HG02759 (cell line): ENCODE measurements at regions not wholly inside any gene's neighbourhood (a gene's known extent, or its start where the extent isn't known, plus 50 kb on each side); places are given as distances from the start of the nearest gene placed in this dataset.

Source experiments
- ATAC-seq: cut with Tn5 transposase; IDR thresholded peaks from one replicate; pipeline ENCODE4 v1.9.1; 2021; ENCODE audit warnings: mild to moderate bottlenecking, moderate library complexity; ENCODE audit not compliant: unreplicated experiment

DNA sequence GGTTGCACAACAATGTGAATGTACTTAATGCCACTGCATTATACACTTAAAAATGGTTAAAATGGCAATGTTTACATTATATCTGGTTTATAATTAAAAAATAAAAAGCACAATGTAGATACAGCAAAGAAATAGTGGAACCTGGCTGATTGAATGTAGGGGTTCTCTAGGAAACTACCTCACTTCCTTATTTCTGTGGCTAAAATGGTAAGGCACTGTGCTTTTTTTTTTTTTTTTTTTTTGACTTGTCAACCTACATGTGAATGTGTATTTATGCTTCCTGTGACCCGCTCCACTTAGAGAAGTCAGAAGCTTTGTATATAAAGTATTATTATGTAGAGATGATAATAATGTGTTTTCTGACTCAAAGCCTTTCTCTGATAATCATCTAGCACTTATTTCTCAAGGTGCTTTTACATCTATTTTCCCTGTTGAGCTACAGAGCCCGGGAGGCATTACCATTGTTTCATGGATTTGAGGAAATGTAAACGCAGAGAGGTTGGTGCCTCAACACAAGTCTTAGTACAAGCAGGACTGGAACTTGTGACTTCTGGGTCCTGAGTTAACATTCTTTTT lies 55.0 kb downstream of the SOX4 start:
- no peak for ATAC-seq

- no peak for ATAC-seq
These were observed 59.8 kb downstream of the SOX4 start for GRCh38 chr6:21653323-21653722.

DNA sequence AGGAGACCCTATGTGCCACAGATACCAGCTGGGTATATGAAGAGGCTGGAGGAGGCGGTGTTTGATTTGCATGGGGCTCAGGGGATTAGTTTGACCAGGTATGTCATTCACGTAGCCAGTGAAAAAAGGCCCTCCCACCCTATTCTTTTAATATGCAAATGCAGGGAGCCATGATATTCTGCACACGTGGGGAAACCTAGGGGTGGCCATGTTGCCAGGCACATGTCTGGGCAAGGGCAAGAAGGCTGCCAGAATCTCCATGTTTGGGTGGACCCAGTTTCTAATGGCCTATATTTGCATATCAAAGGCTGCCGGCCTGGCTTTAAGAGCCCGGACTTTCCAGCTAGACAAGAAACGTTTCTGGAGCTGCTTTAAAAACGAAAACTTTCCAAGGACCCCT lies 60.4 kb downstream of the SOX4 start:
- ATAC-seq: no peak

- ATAC-seq: no peak
These were observed 60.8 kb downstream of the SOX4 start for GRCh38 chr6:21654361-21654760.

- ATAC-seq: no peak
These were observed 70.4 kb downstream of the SOX4 start for GRCh38 chr6:21663966-21664313.

DNA sequence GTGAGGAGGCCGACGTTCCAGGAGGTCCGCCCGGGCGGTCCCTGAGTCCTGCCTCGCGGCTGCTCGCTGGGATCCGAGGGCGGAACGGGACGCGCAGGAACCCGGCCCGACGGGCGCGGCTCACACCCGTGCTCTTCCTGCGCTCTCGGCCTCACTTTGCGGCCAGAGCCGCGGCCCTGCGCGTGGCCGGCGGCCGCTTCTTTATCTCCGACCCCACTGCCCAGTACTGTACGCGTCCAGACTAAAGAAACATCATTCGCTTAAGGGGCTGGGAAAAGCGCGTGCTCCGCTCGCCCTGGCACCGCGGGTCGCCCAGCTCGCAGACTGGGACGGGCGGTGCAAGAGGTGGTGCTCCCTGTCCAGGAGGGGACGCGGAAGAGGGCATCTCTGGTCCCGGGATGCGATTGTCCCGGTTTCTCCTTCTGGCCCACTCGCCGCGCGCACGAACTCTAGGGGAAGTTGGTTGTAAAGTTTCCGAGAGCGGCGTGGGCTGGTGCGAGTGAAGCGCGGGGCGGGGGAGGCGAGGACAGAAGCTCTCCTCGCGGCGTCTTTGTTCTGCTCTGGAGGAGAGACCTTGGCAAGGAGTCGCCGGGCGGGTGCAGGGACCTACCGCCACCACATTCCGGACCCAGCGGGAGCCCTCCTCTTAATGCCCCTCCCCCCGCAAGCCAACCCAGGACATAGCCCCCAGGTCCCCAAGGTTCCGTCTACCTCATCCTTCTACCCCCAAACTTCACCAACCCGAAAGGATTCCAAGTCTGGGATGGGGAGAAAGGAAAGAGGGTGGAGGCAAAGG lies 71.0 kb downstream of the SOX4 start:
- ATAC-seq: no peak

DNA sequence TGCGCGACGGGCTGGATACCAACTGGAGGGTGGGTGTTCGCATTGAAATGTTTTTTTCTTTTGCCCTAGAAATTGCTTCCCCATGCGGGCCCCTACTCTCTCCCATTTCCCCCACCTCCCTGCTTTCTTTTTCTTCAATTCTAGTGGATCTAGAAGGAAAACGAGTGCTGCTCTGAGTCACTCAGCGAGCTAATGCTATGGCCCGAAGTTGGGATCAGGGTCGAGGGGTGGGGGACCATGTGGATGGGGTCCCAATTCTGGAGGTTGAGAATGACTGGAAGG lies 71.5 kb downstream of the SOX4 start:
- no peak for ATAC-seq

DNA sequence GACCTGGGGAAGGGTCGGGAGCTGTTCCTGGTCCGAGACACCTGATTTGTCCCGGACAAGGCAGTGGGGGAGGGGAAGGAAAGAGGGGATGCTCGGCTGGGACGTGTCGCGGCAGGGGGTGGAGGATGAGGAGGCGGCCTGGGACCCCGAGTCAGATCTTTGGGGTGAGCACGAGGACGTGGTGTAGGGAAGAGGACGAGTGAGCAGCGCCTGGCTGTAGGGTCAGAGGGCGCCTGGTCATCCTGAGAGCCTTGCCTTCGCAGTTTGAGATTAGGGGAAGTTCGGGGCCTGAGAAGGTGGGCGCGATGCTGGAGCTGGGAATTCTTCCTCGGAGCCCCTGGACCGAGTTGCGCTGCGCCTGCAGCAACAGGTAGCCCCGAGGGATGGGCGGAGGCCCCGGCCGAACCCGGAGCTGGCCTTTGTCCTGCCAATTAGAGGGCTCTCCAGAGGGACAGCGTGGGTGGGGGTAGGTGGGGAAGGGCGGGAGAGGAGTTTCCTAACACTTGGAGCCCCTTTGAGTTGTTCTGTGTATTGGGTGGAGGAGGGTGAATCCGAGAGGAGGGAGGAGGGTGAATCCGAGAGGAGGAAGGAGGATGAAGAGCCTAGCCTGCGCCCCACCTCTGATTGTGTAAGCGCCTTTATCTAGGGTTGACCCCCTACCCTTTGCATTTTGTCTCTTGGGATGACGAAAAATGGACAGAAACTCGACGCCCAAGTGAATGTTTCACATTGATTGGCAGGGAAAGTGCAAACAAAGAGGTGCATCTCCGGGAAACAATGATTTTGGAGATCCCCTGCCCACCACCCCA lies 72.0 kb downstream of the SOX4 start:
- ATAC-seq: no peak

DNA sequence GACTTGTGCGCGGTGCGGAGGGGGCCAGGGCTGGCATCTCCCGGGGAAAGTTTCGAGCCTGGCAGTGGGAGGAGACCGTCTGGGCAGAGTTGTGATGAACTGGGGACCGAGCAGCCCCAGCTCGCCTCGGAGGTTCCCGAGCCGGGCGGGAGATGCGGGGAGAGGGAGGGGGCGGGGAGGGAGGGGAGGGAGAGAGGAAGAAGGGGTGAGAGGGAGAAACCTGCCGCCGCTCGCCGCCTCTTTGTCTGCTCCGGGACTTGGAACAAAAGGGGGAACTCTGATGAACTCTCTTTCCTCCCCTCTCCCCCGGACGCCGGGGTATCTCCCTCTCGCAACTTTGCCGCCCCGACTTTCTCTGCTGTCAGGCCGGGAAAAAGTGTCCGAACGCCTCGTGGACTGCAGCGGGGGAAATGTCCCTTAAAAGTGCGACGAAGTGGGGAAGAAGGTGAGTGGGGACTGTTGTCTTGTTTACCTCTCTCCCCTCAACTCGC lies 72.7 kb downstream of the SOX4 start:
- no peak for ATAC-seq

- ATAC-seq: no peak
These were observed 73.5 kb downstream of the SOX4 start for GRCh38 chr6:21666853-21667681.

DNA sequence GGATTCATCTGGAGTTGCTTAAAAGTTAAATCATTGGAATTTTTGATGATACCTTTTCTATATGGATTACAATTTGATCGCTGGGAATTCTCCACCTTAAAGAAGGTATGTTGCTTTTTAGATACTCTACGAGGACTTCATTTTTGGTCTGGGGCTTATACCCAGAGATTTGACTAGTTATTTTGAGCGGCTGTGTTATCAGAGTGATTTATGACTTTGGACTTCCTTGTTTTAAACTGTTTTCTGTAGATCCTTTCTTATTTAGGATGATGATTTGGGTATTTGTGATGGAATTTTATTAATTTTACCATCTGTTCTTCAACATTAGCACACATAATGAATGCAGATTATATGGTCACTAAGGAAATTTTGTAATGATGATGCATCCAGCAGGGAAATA lies 75.2 kb downstream of the SOX4 start:
- ATAC-seq: no peak

DNA sequence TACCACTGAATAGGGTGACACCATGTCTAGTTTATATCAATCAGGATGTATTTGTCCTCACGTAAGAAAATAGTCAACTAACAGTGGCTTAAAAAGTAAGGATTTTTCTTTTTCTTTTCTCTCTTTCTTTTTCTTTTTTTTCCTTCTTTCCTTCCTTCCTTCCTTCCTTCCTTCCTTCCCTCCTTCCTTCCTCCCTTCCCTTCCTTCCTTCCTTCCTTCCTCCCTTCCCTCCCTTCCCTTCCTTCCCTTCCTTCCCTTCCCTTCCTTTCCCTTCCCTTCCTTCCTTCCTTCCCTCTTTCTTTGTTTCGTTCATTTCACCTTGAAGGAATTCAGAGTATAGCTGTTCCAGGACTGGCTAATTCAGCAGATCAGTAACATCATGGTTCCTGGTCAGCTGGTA lies 83.2 kb downstream of the SOX4 start:
- no peak for ATAC-seq

DNA sequence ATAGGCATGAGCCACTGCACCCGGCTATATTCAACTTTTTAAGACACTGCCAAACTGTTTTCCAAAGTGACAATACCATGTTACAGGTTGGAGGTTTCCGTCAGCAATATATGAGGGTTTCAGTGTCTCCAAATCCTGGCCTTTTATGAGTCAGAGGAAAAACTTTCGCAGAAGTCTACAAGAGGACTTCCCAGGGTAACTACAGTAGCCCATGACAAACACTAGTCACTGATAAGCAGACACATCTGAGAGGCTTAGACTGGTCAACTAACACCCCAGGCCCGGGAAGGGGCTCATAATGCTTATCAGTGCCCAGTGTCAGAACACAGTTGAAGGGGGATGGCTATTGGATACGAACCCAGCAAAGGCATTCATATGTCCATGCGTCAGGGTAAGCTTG lies 85.4 kb downstream of the SOX4 start:
- ATAC-seq: no peak

DNA sequence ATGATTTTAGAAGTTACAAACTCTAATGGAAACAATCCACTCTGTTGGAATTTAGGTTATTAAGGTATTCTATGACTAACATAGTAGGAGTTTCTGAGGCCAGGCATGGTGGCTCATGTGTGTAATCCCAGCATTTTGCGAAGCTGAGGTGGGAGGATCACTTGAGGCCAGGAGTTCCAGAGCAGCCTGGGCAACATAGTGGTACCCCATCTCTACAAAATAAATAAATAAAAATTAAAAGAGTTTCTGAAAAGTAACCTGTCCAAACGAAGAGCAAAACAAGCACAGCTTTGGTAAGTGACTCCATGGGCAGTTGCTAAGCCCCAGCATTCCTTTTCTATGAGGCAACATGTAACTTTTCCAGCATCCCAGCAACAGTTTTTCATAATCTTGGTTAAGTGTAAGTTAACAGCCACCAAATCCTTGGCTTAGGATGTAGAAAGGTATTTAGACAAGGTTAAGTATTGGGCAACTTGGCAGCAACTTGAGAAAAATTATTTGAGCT lies 86.3 kb downstream of the SOX4 start:
- no peak for ATAC-seq

- ATAC-seq: no peak
These were observed 87.1 kb downstream of the SOX4 start for GRCh38 chr6:21680611-21681010.

- ATAC-seq: no peak
These were observed 96.9 kb downstream of the SOX4 start for GRCh38 chr6:21690489-21690888.

- no peak for ATAC-seq
These were observed 98.3 kb downstream of the SOX4 start for GRCh38 chr6:21691685-21692346.

DNA sequence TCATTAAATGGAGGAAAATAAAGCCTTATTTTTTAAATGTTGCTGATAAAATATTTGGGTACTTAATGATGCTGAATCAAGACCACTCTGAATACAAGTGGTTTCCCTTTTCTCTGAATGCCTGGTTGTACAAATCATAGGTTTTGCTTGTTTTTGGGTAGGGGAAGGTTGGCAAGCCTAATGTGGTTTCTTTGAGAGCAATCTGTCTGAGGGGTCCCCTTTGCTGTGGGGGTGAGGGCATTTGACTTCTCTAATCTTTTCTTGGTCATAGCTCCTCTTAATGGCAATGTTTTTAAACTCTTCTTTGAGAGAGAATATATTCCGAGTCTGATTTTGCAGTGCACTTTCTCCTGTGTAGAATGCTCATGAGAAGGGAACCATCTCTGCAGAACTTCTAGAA lies 99.2 kb downstream of the SOX4 start:
- ATAC-seq: no peak

GRCh38 chr6:21694168-21694567 lies 100.6 kb downstream of the SOX4 start:
- no peak for ATAC-seq

DNA sequence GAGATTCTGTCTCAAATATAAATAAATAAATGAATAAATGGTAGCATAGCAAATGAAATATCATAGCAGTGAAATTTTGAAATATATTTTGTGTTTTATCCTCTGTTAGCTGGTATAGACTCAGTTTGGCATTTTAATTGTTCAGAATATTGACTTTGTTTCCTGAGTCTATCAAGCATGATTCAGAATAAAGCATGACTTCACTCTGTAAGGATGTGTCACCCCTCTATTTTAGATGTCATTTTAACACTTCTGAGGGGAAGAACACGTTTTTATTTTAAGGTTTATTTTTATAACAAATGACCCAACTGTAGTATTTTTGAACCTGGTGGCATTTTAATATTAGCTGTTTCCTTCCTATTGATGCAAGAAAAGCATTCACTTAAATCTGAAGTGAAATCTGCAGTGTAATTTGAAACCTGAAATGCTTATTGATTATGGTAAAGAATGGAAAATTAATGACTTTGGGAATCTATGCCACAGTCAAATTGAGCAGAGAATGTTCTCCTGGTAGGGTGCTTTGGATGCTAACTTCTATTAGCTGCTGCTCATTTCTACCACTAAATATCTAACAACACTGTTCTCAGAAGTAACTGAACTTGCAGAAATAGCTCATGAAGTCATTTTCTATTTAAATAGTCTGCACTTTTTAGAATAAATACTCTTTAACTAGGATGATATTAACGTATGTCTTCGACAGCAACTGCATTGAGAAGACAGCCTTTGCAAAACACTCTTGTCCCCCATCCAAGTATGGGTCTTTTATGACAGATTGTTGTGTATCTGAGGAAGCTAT lies 114.2 kb downstream of the SOX4 start:
- ATAC-seq: no peak
